WTC11 (cell line): ENCODE measurements at regions not wholly inside any gene's neighbourhood (a gene's known extent, or its start where the extent isn't known, plus 50 kb on each side); places are given as distances from the start of the nearest gene placed in this dataset.

Source experiments
- ATF2 ChIP-seq: sonication (generic); formaldehyde crosslinking; IDR thresholded peaks from 2 replicates; pipeline ENCODE4 v1.8.1; 2022; ENCODE audit warnings: low read depth, missing genetic modification reagents, borderline replicate concordance
- HMGA2 ChIP-seq: fragments of 250-450 bp; sonication (Bioruptor Pico); IDR thresholded peaks from 2 replicates; pipeline ENCODE4 v1.4.0; 2021; ENCODE audit warnings: mild to moderate bottlenecking, moderate library complexity
- JAZF1 ChIP-seq: fragments of 250-450 bp; sonication (Bioruptor Pico); IDR thresholded peaks from 2 replicates; pipeline ENCODE4 v1.9.0; 2021; ENCODE audit warnings: moderate library complexity, mild to moderate bottlenecking, inconsistent platforms
- JUN ChIP-seq: sonication (generic); formaldehyde crosslinking; IDR thresholded peaks from 2 replicates; pipeline ENCODE4 v1.8.0; 2023; ENCODE audit warnings: mild to moderate bottlenecking, missing genetic modification reagents
- MXD4 ChIP-seq: fragments of 250-450 bp; sonication (Bioruptor Pico); IDR thresholded peaks from 2 replicates; pipeline ENCODE4 v1.8.0; 2021; ENCODE audit warnings: mild to moderate bottlenecking, moderate library complexity, borderline replicate concordance
- MYBL2 ChIP-seq: sonication (generic); formaldehyde crosslinking; IDR thresholded peaks from 2 replicates; pipeline ENCODE4 v1.8.1; 2023; ENCODE audit warnings: mild to moderate bottlenecking, moderate library complexity, missing genetic modification reagents
- PRDM15 ChIP-seq: sonication (generic); formaldehyde crosslinking; IDR thresholded peaks from 2 replicates; pipeline ENCODE4 v1.8.0; 2022; ENCODE audit warnings: missing genetic modification reagents
- SP1 ChIP-seq: sonication (generic); formaldehyde crosslinking; conservative IDR thresholded peaks from 2 replicates; pipeline ENCODE4 v1.8.1; 2022; ENCODE audit warnings: missing genetic modification reagents
- TCF7 ChIP-seq: sonication (generic); formaldehyde crosslinking; IDR thresholded peaks from 2 replicates; pipeline ENCODE4 v1.8.0; 2022; ENCODE audit warnings: mild to moderate bottlenecking, low read depth, missing genetic modification reagents, moderate library complexity
- TEAD4 ChIP-seq: sonication (generic); formaldehyde crosslinking; IDR thresholded peaks from 2 replicates; pipeline ENCODE4 v1.8.0; 2022; ENCODE audit warnings: mild to moderate bottlenecking, missing genetic modification reagents
- TF ChIP-seq, protein P1 (sequence below): fragments of 200-600 bp; IDR thresholded peaks from 2 replicates; pipeline ENCODE4 v1.8.0; 2022; ENCODE audit warnings: antibody characterized with exemption

DNA sequence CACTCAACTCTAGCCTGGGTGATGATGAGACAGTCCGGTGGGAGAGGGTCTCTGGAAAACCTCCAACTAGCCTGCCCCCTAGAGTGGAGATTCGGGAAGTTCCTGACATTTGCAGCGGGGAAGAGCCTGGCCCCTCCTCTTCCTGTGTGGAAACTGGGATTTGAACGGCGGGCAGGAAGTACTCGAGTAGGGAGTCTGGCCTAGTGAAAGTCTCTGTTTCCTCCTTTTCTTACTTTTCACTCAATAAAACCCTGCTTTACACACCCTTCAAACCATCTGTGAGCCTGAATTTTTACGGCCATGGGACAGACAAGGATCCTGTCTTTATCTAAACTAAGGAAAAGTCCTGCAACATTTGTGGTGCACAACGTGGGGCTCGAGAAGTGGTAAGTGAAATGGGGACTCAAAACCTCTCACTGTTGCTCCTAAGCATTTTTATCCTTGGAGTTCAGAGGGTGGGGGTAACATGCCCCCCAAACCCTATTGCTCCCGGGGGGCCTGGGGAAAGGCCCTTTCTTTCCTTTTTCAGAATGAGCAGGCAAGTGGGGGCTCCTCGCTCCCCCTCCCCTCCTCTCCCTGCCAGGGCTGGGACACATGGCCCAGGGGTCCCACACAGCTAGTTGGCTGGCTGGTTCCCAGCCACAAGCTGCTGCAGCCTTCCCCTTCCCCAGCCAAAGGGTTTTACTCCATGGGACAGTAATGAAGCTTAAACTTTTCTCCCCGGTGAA is 224.7 kb upstream of the GBE1 start:
- TF ChIP-seq, protein P1, sequence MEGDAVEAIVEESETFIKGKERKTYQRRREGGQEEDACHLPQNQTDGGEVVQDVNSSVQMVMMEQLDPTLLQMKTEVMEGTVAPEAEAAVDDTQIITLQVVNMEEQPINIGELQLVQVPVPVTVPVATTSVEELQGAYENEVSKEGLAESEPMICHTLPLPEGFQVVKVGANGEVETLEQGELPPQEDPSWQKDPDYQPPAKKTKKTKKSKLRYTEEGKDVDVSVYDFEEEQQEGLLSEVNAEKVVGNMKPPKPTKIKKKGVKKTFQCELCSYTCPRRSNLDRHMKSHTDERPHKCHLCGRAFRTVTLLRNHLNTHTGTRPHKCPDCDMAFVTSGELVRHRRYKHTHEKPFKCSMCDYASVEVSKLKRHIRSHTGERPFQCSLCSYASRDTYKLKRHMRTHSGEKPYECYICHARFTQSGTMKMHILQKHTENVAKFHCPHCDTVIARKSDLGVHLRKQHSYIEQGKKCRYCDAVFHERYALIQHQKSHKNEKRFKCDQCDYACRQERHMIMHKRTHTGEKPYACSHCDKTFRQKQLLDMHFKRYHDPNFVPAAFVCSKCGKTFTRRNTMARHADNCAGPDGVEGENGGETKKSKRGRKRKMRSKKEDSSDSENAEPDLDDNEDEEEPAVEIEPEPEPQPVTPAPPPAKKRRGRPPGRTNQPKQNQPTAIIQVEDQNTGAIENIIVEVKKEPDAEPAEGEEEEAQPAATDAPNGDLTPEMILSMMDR: no peak
- TF ChIP-seq MYBL2 (no peak), SP1 (CRISPR knock-in tag) (no peak), JUN (CRISPR knock-in tag) (no peak), ATF2 (CRISPR knock-in tag) (no peak), PRDM15 (CRISPR knock-in tag) (no peak), HMGA2 (no peak), MXD4 (CRISPR knock-in tag) (no peak), JAZF1 (CRISPR knock-in tag) (no peak), TCF7 (no peak), TEAD4 (no peak)
